ENCODE measurements at regions not wholly inside any gene's neighbourhood (a gene's known extent, or its start where the extent isn't known, plus 50 kb on each side); places are given as distances from the start of the nearest gene placed in this dataset.

DNA sequence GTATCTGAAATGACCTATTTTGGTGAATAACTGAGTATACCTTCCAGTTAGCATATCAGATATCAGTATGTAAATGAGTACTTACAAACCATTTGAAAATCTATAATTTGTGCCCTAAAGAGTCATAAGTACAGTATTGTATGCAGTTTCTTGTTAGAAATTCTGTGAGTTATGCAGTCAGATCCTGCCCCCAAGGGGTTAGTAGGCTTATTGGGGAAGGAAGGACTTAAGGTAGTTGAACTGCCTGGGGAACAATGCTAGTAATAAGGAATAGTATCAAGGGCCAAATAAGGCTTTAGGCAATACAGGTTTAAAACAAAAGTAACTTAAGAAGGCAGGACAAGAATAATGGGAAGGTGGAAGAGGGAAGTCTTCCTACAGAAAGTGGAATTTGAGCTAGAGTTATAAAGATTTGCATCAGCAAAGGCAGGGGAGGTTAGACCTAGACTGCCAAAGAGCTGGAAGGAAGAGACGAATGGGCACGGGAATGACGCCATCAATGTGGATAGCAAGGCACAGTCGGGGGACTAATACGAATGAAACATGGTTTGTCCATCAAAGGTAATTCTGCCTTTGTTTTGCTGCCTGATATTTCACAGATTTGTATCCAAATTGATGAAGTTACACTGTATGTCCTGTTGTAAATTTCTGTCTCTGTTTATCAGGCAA is 182.9 kb upstream of the DPYD start:
- Histone ChIP-seq H3K27ac (no peak overlapping the region), H3K4me3 (no peak overlapping the region), H3K36me3 (no peaks in the 10 kb centered on the region), H3K27me3 (replicated peaks; ENCODE audit: insufficient read depth) (no peaks in the 10 kb centered on the region), H3K4me1 (ENCODE audit: control insufficient read depth in 1 of 2, low read depth in 2 of 2) (peaks cover 3 to 5% of the 10 kb centered on the region in 2 donors), H3K9me3 (peaks cover 14% of the 10 kb centered on the region)
- TF ChIP-seq, protein P1, sequence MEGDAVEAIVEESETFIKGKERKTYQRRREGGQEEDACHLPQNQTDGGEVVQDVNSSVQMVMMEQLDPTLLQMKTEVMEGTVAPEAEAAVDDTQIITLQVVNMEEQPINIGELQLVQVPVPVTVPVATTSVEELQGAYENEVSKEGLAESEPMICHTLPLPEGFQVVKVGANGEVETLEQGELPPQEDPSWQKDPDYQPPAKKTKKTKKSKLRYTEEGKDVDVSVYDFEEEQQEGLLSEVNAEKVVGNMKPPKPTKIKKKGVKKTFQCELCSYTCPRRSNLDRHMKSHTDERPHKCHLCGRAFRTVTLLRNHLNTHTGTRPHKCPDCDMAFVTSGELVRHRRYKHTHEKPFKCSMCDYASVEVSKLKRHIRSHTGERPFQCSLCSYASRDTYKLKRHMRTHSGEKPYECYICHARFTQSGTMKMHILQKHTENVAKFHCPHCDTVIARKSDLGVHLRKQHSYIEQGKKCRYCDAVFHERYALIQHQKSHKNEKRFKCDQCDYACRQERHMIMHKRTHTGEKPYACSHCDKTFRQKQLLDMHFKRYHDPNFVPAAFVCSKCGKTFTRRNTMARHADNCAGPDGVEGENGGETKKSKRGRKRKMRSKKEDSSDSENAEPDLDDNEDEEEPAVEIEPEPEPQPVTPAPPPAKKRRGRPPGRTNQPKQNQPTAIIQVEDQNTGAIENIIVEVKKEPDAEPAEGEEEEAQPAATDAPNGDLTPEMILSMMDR (IDR thresholded peaks at IDR 0.05), result no peak
- ATAC-seq (ENCODE audit: insufficient number of reproducible peaks, low FRiP score, low read depth) (no peak), DNase-seq (ENCODE audit: low spot score) (no peak)

DNA sequence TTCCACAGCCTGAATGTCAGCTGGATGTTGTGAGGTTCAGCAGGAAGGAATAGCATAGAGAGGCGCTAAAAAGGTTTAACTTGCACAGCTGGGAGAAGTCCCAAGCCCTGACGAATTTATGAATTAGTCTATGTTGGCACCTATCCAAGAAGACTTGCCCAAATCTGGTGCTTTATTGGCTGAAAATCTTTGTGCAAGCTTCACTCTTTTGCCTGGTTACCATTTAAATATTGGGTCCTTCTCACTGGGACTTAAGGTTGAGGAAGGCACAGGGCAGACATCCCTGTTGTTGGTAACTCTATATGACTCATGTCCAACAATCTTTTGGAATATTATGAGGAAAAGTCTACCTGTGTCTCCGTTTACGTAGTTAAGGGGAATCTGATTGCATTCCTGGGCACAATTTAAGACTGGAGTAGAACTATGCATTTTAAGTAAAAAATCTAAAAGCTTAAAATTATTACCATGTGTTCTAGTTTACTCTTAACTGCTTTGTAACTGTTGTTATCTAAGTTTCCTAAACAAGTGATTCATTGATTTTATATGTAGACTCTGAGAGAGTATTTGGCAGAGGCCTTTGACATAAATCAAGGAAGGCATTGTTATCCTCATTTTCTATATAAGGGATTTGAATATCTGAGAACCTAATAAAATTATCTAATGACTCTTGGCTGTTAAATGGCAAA is 181.7 kb upstream of the DPYD start:
- TF ChIP-seq, protein P1 (IDR thresholded peaks at IDR 0.05), result no peak
- Histone ChIP-seq H3K4me1 (ENCODE audit: control insufficient read depth in 1 of 2, low read depth in 2 of 2) (peaks cover 3 to 5% of the 10 kb centered on the region in 2 donors), H3K4me3 (no peak overlapping the region), H3K9me3 (peaks cover 6% of the 10 kb centered on the region), H3K27ac (no peak overlapping the region), H3K27me3 (replicated peaks; ENCODE audit: insufficient read depth) (no peaks in the 10 kb centered on the region), H3K36me3 (no peaks in the 10 kb centered on the region)
- DNase-seq (ENCODE audit: low spot score), result no peak
- no peak for ATAC-seq (ENCODE audit: insufficient number of reproducible peaks, low FRiP score, low read depth)

DNA sequence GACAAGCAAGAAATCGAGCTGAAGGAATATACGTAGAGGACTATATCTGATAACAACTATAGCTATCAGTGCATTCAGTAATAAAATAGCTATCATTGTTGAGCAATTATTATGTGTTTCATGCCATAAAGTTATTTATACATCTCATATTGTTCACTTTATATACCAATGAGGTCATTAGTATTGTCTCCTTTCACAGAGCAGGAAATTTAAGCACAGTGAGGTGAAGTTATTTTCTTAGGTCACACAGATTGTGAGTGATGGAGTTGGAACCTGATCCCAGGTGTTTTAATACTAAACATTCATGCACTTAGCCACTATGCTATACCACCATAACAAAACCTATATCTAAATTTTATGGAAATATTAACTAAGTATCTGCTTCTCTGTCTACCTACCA is 180.5 kb upstream of the DPYD start:
- TF ChIP-seq, protein P1 (IDR thresholded peaks at IDR 0.05), result no peak

DNA sequence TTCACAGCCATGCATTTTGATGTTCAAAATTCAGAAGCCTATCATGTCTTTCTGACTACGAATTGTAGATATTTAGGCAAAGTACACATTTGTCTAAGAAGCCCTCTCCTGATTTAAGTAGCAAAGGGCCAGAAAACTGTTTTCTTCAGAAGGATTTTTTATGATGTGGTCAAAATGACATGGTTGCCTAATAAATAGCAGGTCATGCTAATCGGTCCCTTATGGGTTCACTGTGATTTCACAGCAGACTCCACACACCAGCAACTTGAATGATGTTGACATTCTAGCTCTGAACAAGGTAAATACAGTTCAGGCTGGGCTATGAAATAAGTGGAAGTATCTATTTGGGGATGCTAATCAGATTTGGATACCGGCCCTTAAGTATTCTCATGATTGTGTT is 178.7 kb upstream of the DPYD start:
- H3K4me1 ChIP-seq (ENCODE audit: control insufficient read depth in 1 of 2, low read depth in 2 of 2), result peaks cover 2 to 5% of the 10 kb centered on the region in 2 donors
- TF ChIP-seq, protein P1 (IDR thresholded peaks at IDR 0.05), result no peak
- no peaks in the 10 kb centered on the region for H3K36me3 ChIP-seq
- H3K4me3 ChIP-seq, result no peak overlapping the region
- no peak overlapping the region for H3K27ac ChIP-seq
- ATAC-seq (ENCODE audit: insufficient number of reproducible peaks, low FRiP score, low read depth) (no peak), DNase-seq (ENCODE audit: low spot score) (no peak)
- no peaks in the 10 kb centered on the region for H3K27me3 ChIP-seq (replicated peaks; ENCODE audit: insufficient read depth)
- no peaks in the 10 kb centered on the region for H3K9me3 ChIP-seq

More for the DNA sequence above, 180.5 kb upstream of the DPYD start:
- no peak for ATAC-seq (ENCODE audit: insufficient number of reproducible peaks, low FRiP score, low read depth)
- Histone ChIP-seq H3K9me3 (no peaks in the 10 kb centered on the region), H3K4me3 (no peak overlapping the region), H3K27me3 (replicated peaks; ENCODE audit: insufficient read depth) (no peaks in the 10 kb centered on the region), H3K27ac (no peak overlapping the region), H3K36me3 (no peaks in the 10 kb centered on the region), H3K4me1 (ENCODE audit: control insufficient read depth in 1 of 2, low read depth in 2 of 2) (peaks cover 3 to 5% of the 10 kb centered on the region in 2 donors)
- no peak for DNase-seq (ENCODE audit: low spot score)

DNA sequence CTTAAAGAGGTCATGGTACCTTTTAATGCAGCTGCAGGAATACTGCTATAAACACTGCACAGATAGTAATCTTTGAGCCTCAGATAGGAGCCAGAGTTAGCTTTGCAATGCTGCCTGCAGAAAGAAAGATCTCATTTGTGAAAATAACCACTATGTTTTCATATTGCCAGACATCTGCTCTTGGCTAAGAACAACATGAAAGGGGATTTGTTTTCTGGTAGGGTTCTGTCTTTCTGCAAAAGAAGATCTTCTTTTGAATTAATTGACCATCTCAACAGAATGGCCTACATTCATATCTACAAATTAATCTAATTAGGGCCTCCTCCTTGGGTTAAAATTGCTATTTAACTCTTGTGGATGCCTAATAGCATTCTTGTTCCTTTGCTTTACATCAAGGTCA is 177.6 kb upstream of the DPYD start:
- Histone ChIP-seq H3K4me1 (ENCODE audit: control insufficient read depth in 1 of 2, low read depth in 2 of 2) (no peaks in the 10 kb centered on the region), H3K4me3 (no peak overlapping the region), H3K27me3 (replicated peaks; ENCODE audit: insufficient read depth) (no peaks in the 10 kb centered on the region), H3K9me3 (no peaks in the 10 kb centered on the region), H3K36me3 (no peaks in the 10 kb centered on the region), H3K27ac (no peak overlapping the region)
- DNase-seq (ENCODE audit: low spot score), result no peak
- TF ChIP-seq, protein P1 (IDR thresholded peaks at IDR 0.05), result no peak
- no peak for ATAC-seq (ENCODE audit: insufficient number of reproducible peaks, low FRiP score, low read depth)

Data from thoracic aorta (tissue), 2 donors.